ENCODE measurements at regions not wholly inside any gene's neighbourhood (a gene's known extent, or its start where the extent isn't known, plus 50 kb on each side); places are given as distances from the start of the nearest gene placed in this dataset.

DNA sequence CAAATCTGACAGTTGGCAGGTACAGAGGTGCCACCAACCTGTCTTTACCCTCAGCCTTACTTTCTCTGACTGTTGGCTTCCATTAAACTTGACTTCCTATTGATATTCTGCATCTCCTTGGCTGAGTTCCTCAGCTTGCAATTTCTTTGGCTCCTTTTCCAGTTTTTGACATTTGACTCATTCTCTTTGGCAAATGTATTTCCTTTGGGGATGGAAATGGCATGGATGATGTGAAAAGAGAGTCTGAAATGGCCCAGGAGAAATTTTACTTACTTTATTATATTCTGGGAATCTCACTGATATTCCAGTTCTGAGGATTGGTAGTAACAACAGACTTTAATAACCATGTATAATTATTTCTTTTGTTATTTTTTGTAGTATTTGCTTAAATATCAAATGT is 255.2 kb downstream of the CD109 start:
- TF ChIP-seq POLR2A (IDR thresholded peaks at IDR 0.05; ENCODE audit: low read length) (no peak), GATA1 (IDR thresholded peaks at IDR 0.05; ENCODE audit: low read depth, low read length) (no peak)

All from erythroblast (primary cell).